Stimulated activated naive CD8-positive, alpha-beta T cell treated with anti-CD3 and anti-CD28 coated beads, Interleukin-15, amount 100 ng/mL, for 72 hours (primary cell): ENCODE measurements at regions not wholly inside any gene's neighbourhood (a gene's known extent, or its start where the extent isn't known, plus 50 kb on each side); places are given as distances from the start of the nearest gene placed in this dataset.
"Not testable (repeated sequence)": the region's sequence is repeated elsewhere in the genome, so short reads cannot be mapped to it uniquely, and the experiment has no call there.

Source experiments
- ATAC-seq: fragments of 150-1000 bp; cut with Tn5 transposase; 2 replicates; pipeline ENCODE4 v1.10.0; 2021; ENCODE audit warnings: mild to moderate bottlenecking, moderate library complexity
- DNase-seq, 2 donors: peaks; one replicate each; pipeline ENCODE4 v3.0.0; 2021 to 2022
- H3K27ac Mint-ChIP-seq, 2 donors: one replicate each; pipeline ENCODE4 v1.8.0; 2022; ENCODE audit warnings: mild to moderate bottlenecking in 2 of 2, mixed read lengths in 2 of 2, moderate library complexity in 2 of 2
- H3K27me3 Mint-ChIP-seq: one replicate; pipeline ENCODE4 v1.8.0; 2022; ENCODE audit warnings: mixed read lengths
- H3K4me1 Mint-ChIP-seq: one replicate; pipeline ENCODE4 v1.8.0; 2022; ENCODE audit warnings: mild to moderate bottlenecking, mixed read lengths
- H3K4me3 Mint-ChIP-seq, 2 donors: one replicate each; pipeline ENCODE4 v1.8.0; 2022; ENCODE audit warnings: mild to moderate bottlenecking in 2 of 2, mixed read lengths in 2 of 2, moderate library complexity in 1 of 2
- H3K9me3 Mint-ChIP-seq, 2 donors: one replicate each; pipeline ENCODE4 v1.8.0; 2022; ENCODE audit warnings: mixed read lengths in 2 of 2

DNA sequence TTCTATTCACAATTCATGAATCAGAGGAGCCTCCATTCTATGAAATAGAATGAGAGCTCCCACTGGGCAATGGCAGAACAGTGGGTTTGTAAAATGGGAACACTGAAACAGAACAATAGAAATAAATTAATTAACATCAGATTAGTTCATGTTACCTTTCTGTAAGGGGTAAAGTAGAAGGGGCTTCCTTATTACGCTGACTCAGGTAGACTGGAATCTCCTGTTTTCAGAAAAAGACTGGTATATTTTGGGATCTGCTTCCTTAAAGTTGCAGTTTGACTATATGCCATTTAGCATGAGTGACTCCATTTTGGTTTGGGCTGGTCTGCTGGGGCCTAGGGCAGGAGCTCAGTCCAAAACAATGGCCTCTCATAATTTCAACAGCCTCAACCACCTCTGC, 52.8 kb upstream of the ZFAND3 start:
- H3K9me3 Mint-ChIP-seq: no peaks in the 10 kb centered on the region
- H3K4me1 Mint-ChIP-seq: no peaks in the 10 kb centered on the region
- peaks cover 15% of the 10 kb centered on the region for H3K27me3 Mint-ChIP-seq
- DNase-seq: no peak
- no peak overlapping the region for H3K4me3 Mint-ChIP-seq
- no peak overlapping the region for H3K27ac Mint-ChIP-seq
- ATAC-seq: no peak

DNA sequence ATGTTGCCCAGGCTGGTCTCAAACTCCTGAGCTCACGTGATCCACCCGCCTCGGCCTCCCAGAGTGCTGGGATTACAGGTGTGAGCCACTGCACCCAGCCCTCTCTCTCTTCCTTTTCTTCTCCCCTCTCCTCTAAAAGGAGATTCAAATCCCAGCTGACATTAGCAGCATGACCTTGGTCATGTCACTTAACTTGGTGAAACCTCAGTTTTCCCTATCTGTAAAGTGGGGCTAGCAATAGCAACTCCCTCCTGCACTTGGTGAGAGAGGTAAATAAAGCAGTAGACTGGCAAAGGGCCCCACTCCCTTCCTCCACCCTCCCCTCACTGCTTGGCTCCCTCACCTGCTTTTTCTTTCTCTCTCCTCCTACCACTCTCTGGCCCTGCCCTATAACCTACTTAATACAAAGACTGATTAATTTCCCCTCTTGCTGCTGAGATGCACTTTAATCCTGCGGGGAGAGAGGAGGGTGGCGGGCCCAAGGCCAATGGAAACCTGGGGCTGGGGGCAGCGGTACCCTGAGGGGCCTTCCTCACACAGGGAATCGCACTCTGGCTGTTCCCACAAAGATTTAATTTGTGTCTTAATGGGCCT, 54.2 kb upstream of the ZFAND3 start:
- ATAC-seq: no peak
- H3K27ac Mint-ChIP-seq: peak overlapping the region in 1 of 2 donors; percentile 43
- H3K27me3 Mint-ChIP-seq: peaks cover 15% of the 10 kb centered on the region

GRCh38 chr6:37763413-37763812, 56.1 kb upstream of the ZFAND3 start:
- H3K27me3 Mint-ChIP-seq: peaks cover 21% of the 10 kb centered on the region
- no peaks in the 10 kb centered on the region for H3K9me3 Mint-ChIP-seq
- no peaks in the 10 kb centered on the region for H3K4me1 Mint-ChIP-seq
- ATAC-seq (no peak), DNase-seq (no peak)
- no peak overlapping the region for H3K4me3 Mint-ChIP-seq
- H3K27ac Mint-ChIP-seq: no peak overlapping the region

More for the DNA sequence above, 54.2 kb upstream of the ZFAND3 start:
- DNase-seq: no peak
- Mint-ChIP-seq H3K9me3 (no peaks in the 10 kb centered on the region), H3K4me3 (no peak overlapping the region), H3K4me1 (no peaks in the 10 kb centered on the region)

DNA sequence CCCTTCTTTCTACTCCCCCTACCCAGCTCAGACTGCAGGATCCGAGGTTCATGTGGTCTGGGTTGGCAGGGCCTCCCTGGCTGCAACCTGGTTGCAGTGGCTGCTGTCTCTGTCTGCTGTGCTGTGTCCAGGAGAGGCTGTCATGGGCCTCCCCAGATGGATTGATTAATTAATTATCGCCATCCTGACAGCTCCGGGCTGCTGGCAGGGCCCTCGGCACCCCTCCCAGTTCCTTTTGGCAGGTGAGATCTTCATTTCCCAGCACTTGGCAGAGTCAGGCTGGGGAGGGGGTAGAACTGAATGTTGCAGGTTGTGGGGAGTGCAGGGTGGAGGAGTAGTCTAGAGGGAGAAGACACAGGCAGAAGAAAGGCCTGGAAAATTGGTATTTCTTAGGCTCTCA, 56.7 kb upstream of the ZFAND3 start:
- H3K27ac Mint-ChIP-seq: no peak overlapping the region
- no peak for ATAC-seq

GRCh38 chr6:37761554-37762271, 57.8 kb upstream of the ZFAND3 start:
- no peaks in the 10 kb centered on the region for H3K4me1 Mint-ChIP-seq
- ATAC-seq: no peak
- H3K9me3 Mint-ChIP-seq: no peaks in the 10 kb centered on the region
- no peak for DNase-seq
- H3K27ac Mint-ChIP-seq: no peak overlapping the region
- H3K4me3 Mint-ChIP-seq: no peak overlapping the region
- H3K27me3 Mint-ChIP-seq: peaks cover 22% of the 10 kb centered on the region

More for the DNA sequence above, 56.7 kb upstream of the ZFAND3 start:
- Mint-ChIP-seq H3K9me3 (no peaks in the 10 kb centered on the region), H3K4me3 (no peak overlapping the region), H3K27me3 (peaks cover 22% of the 10 kb centered on the region), H3K4me1 (no peaks in the 10 kb centered on the region)
- DNase-seq: no peak

- peaks cover 22% of the 10 kb centered on the region for H3K27me3 Mint-ChIP-seq
- ATAC-seq (no peak), DNase-seq (no peak)
- no peak overlapping the region for H3K4me3 Mint-ChIP-seq
- H3K4me1 Mint-ChIP-seq: no peaks in the 10 kb centered on the region
- H3K9me3 Mint-ChIP-seq: no peaks in the 10 kb centered on the region
- H3K27ac Mint-ChIP-seq: no peak overlapping the region
Measured at GRCh38 chr6:37759221-37760144, 60.0 kb upstream of the ZFAND3 start.

DNA sequence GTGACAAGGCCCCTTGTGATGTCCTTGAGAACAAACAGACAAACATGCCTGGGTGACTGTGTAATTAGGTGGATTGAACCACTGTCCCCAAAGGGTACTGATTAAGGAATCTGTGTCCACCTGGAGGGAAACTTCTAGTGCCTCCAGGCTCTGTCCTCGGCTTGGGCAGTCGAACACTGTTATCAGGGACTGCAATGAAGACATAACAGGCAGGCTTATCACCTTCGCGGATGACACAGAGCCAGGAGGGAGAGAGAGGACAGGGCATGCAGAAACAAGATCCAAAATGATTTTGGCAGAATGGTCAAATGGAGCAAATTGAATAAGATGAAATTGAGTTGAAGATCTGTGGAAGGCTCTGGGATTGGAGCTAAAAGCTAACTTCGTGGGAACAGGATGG, 60.9 kb upstream of the ZFAND3 start:
- Mint-ChIP-seq H3K27ac (peak overlapping the region in 1 of 2 donors; percentile 3), H3K4me1 (no peaks in the 10 kb centered on the region), H3K9me3 (no peaks in the 10 kb centered on the region), H3K27me3 (peaks cover 20% of the 10 kb centered on the region), H3K4me3 (no peak overlapping the region)
- no peak for ATAC-seq
- DNase-seq: no peak

- no peak for DNase-seq
- ATAC-seq: no peak
- Mint-ChIP-seq H3K27ac (no peak overlapping the region), H3K9me3 (no peaks in the 10 kb centered on the region), H3K4me1 (no peaks in the 10 kb centered on the region), H3K27me3 (peaks cover 16% of the 10 kb centered on the region), H3K4me3 (no peak overlapping the region)
Measured at GRCh38 chr6:37758234-37758633, 60.6 kb upstream of the MDGA1 start.

DNA sequence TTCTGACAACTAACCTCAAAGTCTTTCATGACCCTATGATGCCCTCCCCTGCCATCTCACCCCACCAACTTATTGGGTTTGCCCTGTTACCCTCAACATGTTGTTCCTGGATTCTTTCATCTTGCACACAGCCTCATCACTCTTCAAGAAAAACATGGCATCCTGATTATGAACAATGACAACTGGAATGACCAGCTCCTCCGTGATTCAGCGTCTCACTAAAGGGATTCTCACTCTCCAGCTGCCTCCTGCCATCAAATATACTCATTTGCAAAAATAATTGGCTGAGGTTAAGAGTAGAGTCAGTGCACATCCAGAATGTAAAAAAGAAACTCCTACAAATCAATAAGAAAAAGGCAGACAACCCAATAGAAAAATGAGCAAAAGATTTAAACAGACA, 59.7 kb upstream of the MDGA1 start:
- no peak for ATAC-seq
- Mint-ChIP-seq H3K27me3 (peaks cover 8% of the 10 kb centered on the region), H3K4me3 (no peak overlapping the region), H3K9me3 (no peaks in the 10 kb centered on the region), H3K27ac (no peak overlapping the region), H3K4me1 (no peaks in the 10 kb centered on the region)
- no peak for DNase-seq

DNA sequence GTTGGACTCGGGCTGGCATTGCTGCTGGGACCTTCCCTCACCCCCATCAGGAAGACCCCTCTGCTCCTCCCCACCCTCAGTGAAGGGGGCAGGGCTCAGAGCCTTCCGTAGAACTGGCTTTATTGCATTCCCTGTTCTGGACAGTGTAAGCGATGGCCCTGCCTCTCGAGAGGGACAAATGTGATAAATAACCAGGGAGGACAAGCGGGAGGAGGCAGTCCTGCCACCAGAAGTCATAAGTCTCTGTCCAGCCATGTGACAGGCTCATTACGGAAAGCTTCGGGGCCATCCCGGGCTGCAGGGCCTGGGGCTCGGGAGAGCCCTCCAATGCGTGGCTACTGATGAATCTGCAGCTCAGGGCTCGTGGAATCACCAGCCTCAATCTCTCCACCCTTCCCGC, 58.5 kb upstream of the MDGA1 start:
- peaks cover 7% of the 10 kb centered on the region for H3K27me3 Mint-ChIP-seq
- no peak overlapping the region for H3K27ac Mint-ChIP-seq
- H3K9me3 Mint-ChIP-seq: no peaks in the 10 kb centered on the region
- no peaks in the 10 kb centered on the region for H3K4me1 Mint-ChIP-seq
- no peak for DNase-seq
- H3K4me3 Mint-ChIP-seq: no peak overlapping the region
- no peak for ATAC-seq

GRCh38 chr6:37752718-37753117, 55.0 kb upstream of the MDGA1 start:
- DNase-seq (no peak), ATAC-seq (no peak)
- H3K27ac Mint-ChIP-seq: peak overlapping the region in 1 of 2 donors; percentile 20
- no peaks in the 10 kb centered on the region for H3K9me3 Mint-ChIP-seq
- no peaks in the 10 kb centered on the region for H3K4me1 Mint-ChIP-seq
- H3K27me3 Mint-ChIP-seq: no peaks in the 10 kb centered on the region
- no peak overlapping the region for H3K4me3 Mint-ChIP-seq

DNA sequence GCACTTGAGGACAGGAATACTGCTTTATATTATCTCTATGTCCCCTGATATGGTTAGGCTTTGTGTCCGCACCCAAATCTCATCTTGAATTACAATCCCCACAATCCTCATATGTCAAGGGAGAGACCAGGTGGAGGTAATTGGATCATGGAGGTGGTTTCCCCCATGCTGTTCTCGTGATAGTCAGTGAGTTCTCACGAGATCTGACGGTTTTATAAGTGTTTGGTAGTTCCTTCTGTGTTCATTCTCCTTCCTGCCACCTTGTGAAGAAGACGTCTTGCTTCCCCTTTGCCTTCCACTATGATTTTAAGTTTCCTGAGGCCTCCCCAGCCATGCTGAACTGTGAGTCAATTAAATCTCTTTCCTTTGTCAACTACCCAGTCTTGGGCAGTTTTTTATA, 51.7 kb upstream of the MDGA1 start:
- not testable (repeated sequence) for ATAC-seq, H3K27me3 Mint-ChIP-seq, H3K4me1 Mint-ChIP-seq, H3K27ac Mint-ChIP-seq, H3K4me3 Mint-ChIP-seq, DNase-seq, H3K9me3 Mint-ChIP-seq

DNA sequence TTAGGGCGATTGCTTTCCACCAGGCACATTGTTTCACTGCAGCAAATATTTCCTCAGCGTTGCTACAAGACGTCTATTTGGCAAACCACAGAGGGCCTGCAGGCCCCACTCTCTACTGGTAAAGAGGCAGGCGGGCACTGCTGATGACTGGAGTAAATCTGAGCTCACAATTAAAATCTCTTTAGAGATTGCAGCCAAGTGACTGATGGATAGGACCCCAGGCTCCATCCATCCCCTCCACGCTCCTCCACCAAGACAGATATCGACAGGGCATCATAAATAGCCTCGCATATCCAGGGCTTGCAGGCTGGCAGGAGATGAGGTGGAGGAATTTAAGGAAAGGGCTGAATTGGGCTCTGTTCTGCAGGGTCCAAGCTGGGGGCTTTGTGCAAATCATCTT, 50.4 kb upstream of the MDGA1 start:
- Mint-ChIP-seq H3K27me3 (peaks cover 21% of the 10 kb centered on the region), H3K4me3 (no peak overlapping the region), H3K4me1 (no peaks in the 10 kb centered on the region), H3K9me3 (no peaks in the 10 kb centered on the region), H3K27ac (no peak overlapping the region)
- ATAC-seq (no peak), DNase-seq (no peak)
